H1 (cell line): ENCODE measurements at regions not wholly inside any gene's neighbourhood (a gene's known extent, or its start where the extent isn't known, plus 50 kb on each side); places are given as distances from the start of the nearest gene placed in this dataset.

ENCODE experiments used
- CTCF ChIA-PET: fragments of 300-600 bp; sonication (Branson Sonifier 250); formaldehyde crosslinking; loops from one replicate; lab custom pipeline; 2021; ENCODE audit not compliant: partially characterized antibody; lab: Charles Lee
- POLR2A ChIA-PET: fragments of 300-600 bp; sonication (Branson Sonifier 250); formaldehyde crosslinking; loops from one replicate; lab custom pipeline; 2021; ENCODE audit warnings: inconsistent platforms; ENCODE audit not compliant: partially characterized antibody; lab: Charles Lee
- DNase-seq, 2 experiments: peaks; one replicate each; pipeline versions ENCODE4 v3.0.0 to v3.0.0-alpha.2; 2010 to 2022; ENCODE audit warnings: low spot score in 2 of 2, low read depth in 1 of 2, mixed read lengths in 1 of 2
- FAIRE-seq: peaks from 2 replicates; lab custom pipeline; 2011; peaks lifted over from hg19 to GRCh38; lab: Jason Lieb, UNC
- H2AFZ ChIP-seq: 2 replicates; pipeline ENCODE4 v1.8.1; 2012; ENCODE audit warnings: low read length, inconsistent platforms
- H2AK5ac ChIP-seq: 2 replicates; pipeline ENCODE4 v1.6.1; 2013; ENCODE audit warnings: low read depth, low read length
- H2BK120ac ChIP-seq: replicated peaks from 2 replicates; pipeline ENCODE3; 2013; ENCODE audit warnings: low read depth, low read length, inconsistent platforms
- H2BK12ac ChIP-seq: 2 replicates; pipeline ENCODE4 v1.6.1; 2013; ENCODE audit warnings: low read depth, low read length
- H2BK15ac ChIP-seq: 2 replicates; pipeline ENCODE4 v1.6.1; 2013; ENCODE audit warnings: low read length
- H2BK20ac ChIP-seq: 2 replicates; pipeline ENCODE4 v1.6.1; 2013; ENCODE audit warnings: low read length
- H2BK5ac ChIP-seq: 2 replicates; pipeline ENCODE4 v1.6.1; 2013; ENCODE audit warnings: low read depth, low read length
- H3K14ac ChIP-seq: 2 replicates; pipeline ENCODE4 v1.6.1; 2013; ENCODE audit warnings: inconsistent platforms; ENCODE audit not compliant: insufficient read length
- H3K18ac ChIP-seq: 2 replicates; pipeline ENCODE4 v1.6.1; 2013; ENCODE audit warnings: low read length; ENCODE audit errors: extremely low read depth
- H3K23ac ChIP-seq: 2 replicates; pipeline ENCODE4 v1.6.1; 2013; ENCODE audit warnings: inconsistent platforms; ENCODE audit not compliant: insufficient read length
- H3K23me2 ChIP-seq: 2 replicates; pipeline ENCODE4 v1.6.1; 2013; ENCODE audit warnings: low read depth, low read length
- H3K27ac ChIP-seq: 2 replicates; pipeline ENCODE4 v1.6.1; 2011; ENCODE audit warnings: low read depth, low read length, inconsistent platforms
- H3K27me3 ChIP-seq, 4 experiments: replicated peaks in 1 of 4; 1 replicate in 1 of 4; 2 replicates in 3 of 4; pipeline versions ENCODE4 v1.6.1 to v1.8.1; 2011 to 2013; ENCODE audit warnings: low read length in 3 of 4, mild to moderate bottlenecking in 3 of 4, inconsistent platforms in 2 of 4, mixed read lengths in 2 of 4, moderate library complexity in 1 of 4; ENCODE audit not compliant: control insufficient read depth in 3 of 4, insufficient read depth in 3 of 4; ENCODE audit errors: extremely low read depth in 1 of 4
- H3K36me3 ChIP-seq, 4 experiments: 2 replicates each; pipeline versions ENCODE4 v1.6.1 to v1.8.1; 2011 to 2013; ENCODE audit warnings: mild to moderate bottlenecking in 4 of 4, low read length in 3 of 4, moderate library complexity in 2 of 4, control low read depth in 1 of 4, inconsistent platforms in 1 of 4; ENCODE audit not compliant: insufficient read depth in 4 of 4, control insufficient read depth in 2 of 4
- H3K4ac ChIP-seq: replicated peaks from 2 replicates; pipeline ENCODE3; 2013; ENCODE audit warnings: low read length, low read depth, mixed read lengths, inconsistent platforms; ENCODE audit not compliant: insufficient read length
- H3K4me1 ChIP-seq, 4 experiments: replicated peaks in 1 of 4; 1 replicate in 1 of 4; 2 replicates in 3 of 4; pipeline versions ENCODE4 v1.6.1 to v1.8.1; 2011 to 2013; ENCODE audit warnings: low read length in 3 of 4, inconsistent platforms in 2 of 4, mixed read lengths in 1 of 4; ENCODE audit not compliant: insufficient read depth in 4 of 4, control insufficient read depth in 3 of 4
- H3K4me2 ChIP-seq, 2 experiments: 2 replicates each; pipeline versions ENCODE4 v1.6.1 to v1.8.1; 2011 to 2013; ENCODE audit warnings: low read depth in 2 of 2, low read length in 2 of 2, control low read depth in 1 of 2, inconsistent platforms in 1 of 2, mild to moderate bottlenecking in 1 of 2; ENCODE audit not compliant: insufficient read depth in 1 of 2
- H3K4me3 ChIP-seq, 4 experiments: fragments of 200-600, 300-600 bp in 1 of 4; sonication (generic), shearing (Covaris generic), sonication (Bioruptor Twin) in 1 of 4; 2 replicates each; pipeline versions ENCODE4 v1.5.1 to v1.8.1; 2011 to 2016; ENCODE audit warnings: low read length in 4 of 4, low read depth in 3 of 4, control low read depth in 2 of 4, inconsistent platforms in 2 of 4, mild to moderate bottlenecking in 2 of 4, mixed read lengths in 1 of 4, moderate library complexity in 1 of 4; ENCODE audit not compliant: insufficient read depth in 2 of 4; ENCODE audit errors: extremely low read depth in 1 of 4
- H3K56ac ChIP-seq: replicated peaks from 2 replicates; pipeline ENCODE3; 2013; ENCODE audit warnings: low read depth, mild to moderate bottlenecking, mixed read lengths, low read length, inconsistent platforms; ENCODE audit not compliant: insufficient read length
- H3K79me1 ChIP-seq: 2 replicates; pipeline ENCODE4 v1.6.1; 2013; ENCODE audit warnings: low read depth, low read length, control low read depth
- H3K79me2 ChIP-seq, 2 experiments: 2 replicates each; pipeline versions ENCODE4 v1.6.1 to v1.8.1; 2012 to 2013; ENCODE audit warnings: low read length in 2 of 2, mild to moderate bottlenecking in 2 of 2, inconsistent platforms in 1 of 2; ENCODE audit not compliant: insufficient read depth in 2 of 2, control insufficient read depth in 1 of 2
- H3K9ac ChIP-seq, 4 experiments: replicated peaks in 1 of 4; 1 replicate in 1 of 4; 2 replicates in 3 of 4; pipeline versions ENCODE4 v1.6.1 to v1.8.1; 2011 to 2013; ENCODE audit warnings: low read depth in 3 of 4, low read length in 3 of 4, control low read depth in 2 of 4, mild to moderate bottlenecking in 2 of 4, moderate library complexity in 2 of 4, inconsistent platforms in 1 of 4; ENCODE audit errors: extremely low read depth in 1 of 4
- H3K9me3 ChIP-seq, 2 experiments: 2 replicates each; pipeline versions ENCODE4 v1.6.1 to v1.8.1; 2012 to 2013; ENCODE audit warnings: mild to moderate bottlenecking in 2 of 2, moderate library complexity in 2 of 2, control low read depth in 1 of 2, inconsistent platforms in 1 of 2, low read depth in 1 of 2, low read length in 1 of 2, mixed read lengths in 1 of 2; ENCODE audit not compliant: insufficient read depth in 2 of 2
- H4K20me1 ChIP-seq, 2 experiments: replicated peaks in 1 of 2; 2 replicates each; pipeline versions ENCODE3 to v1.8.1; 2011 to 2013; ENCODE audit warnings: inconsistent platforms in 2 of 2, low read length in 2 of 2, mild to moderate bottlenecking in 1 of 2; ENCODE audit not compliant: insufficient read depth in 2 of 2, control insufficient read depth in 1 of 2
- H4K5ac ChIP-seq: 2 replicates; pipeline ENCODE4 v1.6.1; 2013; ENCODE audit warnings: low read length, low read depth, mixed read lengths, inconsistent platforms; ENCODE audit not compliant: insufficient read length
- H4K8ac ChIP-seq: 2 replicates; pipeline ENCODE4 v1.8.0; 2013; ENCODE audit warnings: mild to moderate bottlenecking, moderate library complexity, low read length, inconsistent platforms; ENCODE audit not compliant: insufficient read depth; ENCODE audit errors: extremely low read depth
- H4K91ac ChIP-seq: replicated peaks from 2 replicates; pipeline ENCODE3; 2013; ENCODE audit warnings: low read length, mixed read lengths, inconsistent platforms; ENCODE audit not compliant: insufficient read length
- CHD1 ChIP-seq: IDR thresholded peaks from 2 replicates; pipeline ENCODE4 v1.6.1; 2012; ENCODE audit warnings: low read depth, low read length, improper control_type of control experiment
- CTCF ChIP-seq, 3 experiments: IDR thresholded peaks; 1 replicate in 2 of 3; 2 replicates in 1 of 3; pipeline versions ENCODE4 v1.5.1 to v1.6.1; 2011; ENCODE audit warnings: low read length in 3 of 3, mild to moderate bottlenecking in 3 of 3, inconsistent platforms in 2 of 3, low read depth in 1 of 3, moderate library complexity in 1 of 3; ENCODE audit not compliant: insufficient read depth in 1 of 3; ENCODE audit errors: control extremely low read depth in 1 of 3
- KDM4A ChIP-seq: IDR thresholded peaks from one replicate; pipeline ENCODE4 v1.7.1; 2012; ENCODE audit warnings: low read depth, mild to moderate bottlenecking, moderate library complexity, low read length, inconsistent platforms; ENCODE audit not compliant: severe bottlenecking
- NANOG ChIP-seq: IDR thresholded peaks from 2 replicates; pipeline ENCODE4 v1.6.1; 2011; ENCODE audit warnings: low read length, low read depth, mild to moderate bottlenecking, inconsistent platforms; ENCODE audit not compliant: insufficient read depth, poor library complexity, severe bottlenecking
- RNF2 ChIP-seq: fragments of 200-900, 300-1000 bp; sonication (generic); IDR thresholded peaks from 2 replicates; pipeline ENCODE4 v1.7.1; 2016; ENCODE audit warnings: borderline replicate concordance, low read depth, mild to moderate bottlenecking, antibody characterized with exemption, low read length; ENCODE audit not compliant: poor library complexity, severe bottlenecking; ENCODE audit errors: missing control alignments
- SP1 ChIP-seq: IDR thresholded peaks from 2 replicates; pipeline ENCODE4 v1.6.1; 2011; ENCODE audit warnings: low read depth, low read length
- SRF ChIP-seq: IDR thresholded peaks from 2 replicates; pipeline ENCODE4 v1.6.1; 2011; ENCODE audit warnings: mild to moderate bottlenecking, low read depth, low read length, moderate library complexity
- TAF7 ChIP-seq: optimal IDR thresholded peaks from 2 replicates; pipeline ENCODE3; 2011; ENCODE audit warnings: low read depth, mild to moderate bottlenecking, inconsistent platforms, low read length, moderate library complexity, borderline replicate concordance
- WGBS, 2 experiments: shearing (Covaris generic) in 1 of 2; methylation state at CpG; one replicate each; pipeline versions ENCODE4 v1.1.6 to v1.1.7; 2013 to 2015; ENCODE audit warnings: low lambda C conversion rate in 2 of 2, mixed read lengths in 2 of 2, inconsistent platforms in 1 of 2, low coverage in 1 of 2, missing lambda C conversion rate in 1 of 2; ENCODE audit not compliant: insufficient replicate concordance in 2 of 2, insufficient coverage in 1 of 2, insufficient read length in 1 of 2; ENCODE audit errors: extremely low coverage in 1 of 2, missing lambda C conversion rate in 1 of 2; 5-methylcytosine and 5-hydroxymethylcytosine counted together
- TF ChIP-seq, protein P1 (sequence below): IDR thresholded peaks from 2 replicates; pipeline ENCODE4 v1.6.1; 2011; ENCODE audit warnings: low read length, improper control_type of control experiment

GRCh38 chr20:24384865-24385264, 84.6 kb upstream of the SYNDIG1 start:
- H4K5ac ChIP-seq = no peak overlapping the region
- ChIA-PET CTCF (interaction anchor here (1.2 kb wide), 1 partner anchor 546 kb away, joined by 5 read pairs; no protein-coding TSS in a partner anchor), POLR2A (no interaction called here)
- H3K27me3 ChIP-seq = peaks cover 0 to 3% (median 0%) of the 10 kb centered on the region in 4 experiments; a peak in 2 of 7 replicates
- 78% methylated on average over 5 of the region's 5 CpGs; no CpG with 5 or more reads in 1 of the 2 experiments for WGBS, 2 experiments
- H3K23ac ChIP-seq = no peak overlapping the region
- H3K79me2 ChIP-seq = no peaks in the 10 kb centered on the region
- no peak overlapping the region for H3K56ac ChIP-seq
- no peak overlapping the region for H3K4me3 ChIP-seq
- no peak overlapping the region for H3K9ac ChIP-seq
- H2BK20ac ChIP-seq = no peak overlapping the region
- H2AFZ ChIP-seq = no peak overlapping the region
- no peaks in the 10 kb centered on the region for H3K23me2 ChIP-seq
- H4K20me1 ChIP-seq = no peaks in the 10 kb centered on the region
- no peak overlapping the region for H2AK5ac ChIP-seq
- H4K8ac ChIP-seq = no peak overlapping the region
- DNase-seq (no peak), FAIRE-seq (no peak)
- H3K9me3 ChIP-seq = no peaks in the 10 kb centered on the region
- no peak overlapping the region for H3K4me2 ChIP-seq
- H3K36me3 ChIP-seq = no peaks in the 10 kb centered on the region
- no peaks in the 10 kb centered on the region for H3K79me1 ChIP-seq
- no peak overlapping the region for H3K18ac ChIP-seq
- no peak overlapping the region for H4K91ac ChIP-seq
- no peak overlapping the region for H2BK15ac ChIP-seq
- H3K14ac ChIP-seq = no peak overlapping the region
- H3K4me1 ChIP-seq = peaks cover 0 to 3% (median 0%) of the 10 kb centered on the region in 4 experiments; a peak in 2 of 7 replicates
- no peak overlapping the region for H2BK120ac ChIP-seq
- no peak overlapping the region for H2BK12ac ChIP-seq
- no peak overlapping the region for H2BK5ac ChIP-seq
- no peak overlapping the region for H3K27ac ChIP-seq
- no peak overlapping the region for H3K4ac ChIP-seq
- no peak for TF ChIP-seq CTCF (IDR thresholded peaks at IDR 0.05; ENCODE audit: control extremely low read depth in 1 of 3, insufficient read depth in 1 of 3, low read depth in 1 of 3, low read length in 3 of 3)
- TF ChIP-seq, protein P1, sequence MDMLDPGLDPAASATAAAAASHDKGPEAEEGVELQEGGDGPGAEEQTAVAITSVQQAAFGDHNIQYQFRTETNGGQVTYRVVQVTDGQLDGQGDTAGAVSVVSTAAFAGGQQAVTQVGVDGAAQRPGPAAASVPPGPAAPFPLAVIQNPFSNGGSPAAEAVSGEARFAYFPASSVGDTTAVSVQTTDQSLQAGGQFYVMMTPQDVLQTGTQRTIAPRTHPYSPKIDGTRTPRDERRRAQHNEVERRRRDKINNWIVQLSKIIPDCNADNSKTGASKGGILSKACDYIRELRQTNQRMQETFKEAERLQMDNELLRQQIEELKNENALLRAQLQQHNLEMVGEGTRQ = no peak
- TF ChIP-seq KDM4A = no peak
- no peak for TF ChIP-seq NANOG
- no peak for TF ChIP-seq SRF
- TF ChIP-seq RNF2 = no peak
- no peak for TF ChIP-seq CHD1
- no peak for TF ChIP-seq SP1
- TF ChIP-seq TAF7 = no peak
